Activated T-cell treated with anti-CD3 and anti-CD28 coated beads, Interleukin-2, amount 50 U/mL, for 72 hours (primary cell): ENCODE measurements at regions not wholly inside any gene's neighbourhood (a gene's known extent, or its start where the extent isn't known, plus 50 kb on each side); places are given as distances from the start of the nearest gene placed in this dataset.

Experiments used
- ATAC-seq, 2 donors: fragments of 150-1000 bp; cut with Tn5 transposase; replicated peaks in 1 of 2; 2 replicates each; pipeline ENCODE4 v1.10.0; 2021; ENCODE audit warnings: moderate library complexity in 2 of 2, mild to moderate bottlenecking in 1 of 2
- DNase-seq, 2 donors: peaks; one replicate each; pipeline ENCODE4 v3.0.0; 2021 to 2022; ENCODE audit warnings: mixed read lengths in 1 of 2
- H3K27ac Mint-ChIP-seq: one replicate; pipeline ENCODE4 v1.8.0; 2022; ENCODE audit warnings: mild to moderate bottlenecking, moderate library complexity, mixed read lengths
- H3K27me3 Mint-ChIP-seq: one replicate; pipeline ENCODE4 v1.8.0; 2022; ENCODE audit warnings: low read depth, mixed read lengths
- H3K36me3 Mint-ChIP-seq, 2 donors: one replicate each; pipeline ENCODE4 v1.8.0; 2022; ENCODE audit warnings: mixed read lengths in 2 of 2, mild to moderate bottlenecking in 1 of 2; ENCODE audit not compliant: insufficient read depth in 2 of 2
- H3K4me1 Mint-ChIP-seq: one replicate; pipeline ENCODE4 v1.8.0; 2022; ENCODE audit warnings: low read depth, mixed read lengths
- H3K4me3 Mint-ChIP-seq, 2 donors: one replicate each; pipeline ENCODE4 v1.8.0; 2022; ENCODE audit warnings: mild to moderate bottlenecking in 2 of 2, mixed read lengths in 2 of 2, moderate library complexity in 2 of 2
- H3K9me3 Mint-ChIP-seq, 2 donors: one replicate each; pipeline ENCODE4 v1.8.0; 2022; ENCODE audit warnings: mixed read lengths in 2 of 2

- H3K4me3 Mint-ChIP-seq: no peak overlapping the region
- no peak overlapping the region for H3K27ac Mint-ChIP-seq
- ATAC-seq (peak; percentile 78 to 81), DNase-seq (peak; percentile 25 to 41)
- H3K4me1 Mint-ChIP-seq: peaks cover 34% of the 10 kb centered on the region
- H3K27me3 Mint-ChIP-seq: peaks cover 6% of the 10 kb centered on the region
- H3K9me3 Mint-ChIP-seq: peaks cover 0 to 3% of the 10 kb centered on the region in 2 donors
- no peaks in the 10 kb centered on the region for H3K36me3 Mint-ChIP-seq
Measured at GRCh38 chr1:186620566-186621350, 59.5 kb downstream of the PTGS2 start.

GRCh38 chr1:186618401-186619170 lies 61.6 kb downstream of the PTGS2 start:
- Mint-ChIP-seq H3K4me1 (peaks cover 53% of the 10 kb centered on the region), H3K9me3 (peaks cover 0 to 3% of the 10 kb centered on the region in 2 donors), H3K36me3 (no peaks in the 10 kb centered on the region), H3K27ac (no peak overlapping the region), H3K4me3 (peak overlapping the region; percentile 51 to 84), H3K27me3 (peaks cover 18% of the 10 kb centered on the region)
- peak; percentile 83 to 88 for ATAC-seq
- DNase-seq: peak; percentile 51 to 54

GRCh38 chr1:186617926-186618325 lies 62.3 kb downstream of the PTGS2 start:
- H3K9me3 Mint-ChIP-seq: peaks cover 0 to 3% of the 10 kb centered on the region in 2 donors
- H3K27ac Mint-ChIP-seq: no peak overlapping the region
- H3K4me3 Mint-ChIP-seq: peak overlapping the region; percentile 26 to 51
- no peak for DNase-seq
- H3K4me1 Mint-ChIP-seq: peaks cover 53% of the 10 kb centered on the region
- no peaks in the 10 kb centered on the region for H3K36me3 Mint-ChIP-seq
- peaks cover 15% of the 10 kb centered on the region for H3K27me3 Mint-ChIP-seq
- no peak for ATAC-seq

GRCh38 chr1:186616511-186616910 lies 63.7 kb downstream of the PTGS2 start:
- DNase-seq (no peak), ATAC-seq (no peak)
- Mint-ChIP-seq H3K27me3 (peaks cover 19% of the 10 kb centered on the region), H3K9me3 (peaks cover 0 to 3% of the 10 kb centered on the region in 2 donors), H3K4me1 (peaks cover 52% of the 10 kb centered on the region), H3K4me3 (no peak overlapping the region), H3K36me3 (no peaks in the 10 kb centered on the region), H3K27ac (no peak overlapping the region)

GRCh38 chr1:186615332-186615731 lies 64.9 kb downstream of the PTGS2 start:
- Mint-ChIP-seq H3K27ac (no peak overlapping the region), H3K27me3 (peaks cover 19% of the 10 kb centered on the region), H3K9me3 (peaks cover 0 to 3% of the 10 kb centered on the region in 2 donors), H3K4me3 (peak overlapping the region in 1 of 2 donors; percentile 13), H3K36me3 (no peaks in the 10 kb centered on the region), H3K4me1 (peaks cover 40% of the 10 kb centered on the region)
- DNase-seq: no peak
- ATAC-seq: no peak

- no peak for ATAC-seq
- no peaks in the 10 kb centered on the region for H3K36me3 Mint-ChIP-seq
- no peak overlapping the region for H3K27ac Mint-ChIP-seq
- peaks cover 44% of the 10 kb centered on the region for H3K27me3 Mint-ChIP-seq
- no peaks in the 10 kb centered on the region for H3K9me3 Mint-ChIP-seq
- H3K4me3 Mint-ChIP-seq: no peak overlapping the region
- no peak for DNase-seq
- peaks cover 25% of the 10 kb centered on the region for H3K4me1 Mint-ChIP-seq
Measured at GRCh38 chr1:186611156-186611555, 69.1 kb downstream of the PTGS2 start.

GRCh38 chr1:186609183-186609582 lies 71.0 kb downstream of the PTGS2 start:
- Mint-ChIP-seq H3K4me3 (no peak overlapping the region), H3K4me1 (peaks cover 14% of the 10 kb centered on the region), H3K9me3 (no peaks in the 10 kb centered on the region), H3K36me3 (peaks cover 0 to 2% of the 10 kb centered on the region in 2 donors), H3K27me3 (peaks cover 55% of the 10 kb centered on the region), H3K27ac (no peak overlapping the region)
- DNase-seq: no peak
- ATAC-seq: no peak

GRCh38 chr1:186605762-186606350 lies 74.4 kb downstream of the PTGS2 start:
- ATAC-seq: peak; percentile 61 to 65
- no peaks in the 10 kb centered on the region for H3K9me3 Mint-ChIP-seq
- peak; percentile 18 to 36 for DNase-seq
- peaks cover 8% of the 10 kb centered on the region for H3K4me1 Mint-ChIP-seq
- peaks cover 64% of the 10 kb centered on the region for H3K27me3 Mint-ChIP-seq
- H3K27ac Mint-ChIP-seq: no peak overlapping the region
- peaks cover 0 to 2% of the 10 kb centered on the region in 2 donors for H3K36me3 Mint-ChIP-seq
- no peak overlapping the region for H3K4me3 Mint-ChIP-seq

GRCh38 chr1:186595969-186596368 lies 84.3 kb downstream of the PTGS2 start:
- DNase-seq (no peak), ATAC-seq (no peak)
- Mint-ChIP-seq H3K4me1 (peaks cover 7% of the 10 kb centered on the region), H3K27ac (no peak overlapping the region), H3K27me3 (peaks cover 84% of the 10 kb centered on the region), H3K9me3 (peaks cover 5 to 7% of the 10 kb centered on the region in 2 donors), H3K36me3 (peaks cover 3 to 13% of the 10 kb centered on the region in 2 donors), H3K4me3 (no peak overlapping the region)

- ATAC-seq: peak; percentile 79 to 83
- peaks cover 0 to 7% of the 10 kb centered on the region in 2 donors for H3K9me3 Mint-ChIP-seq
Measured at GRCh38 chr1:186578325-186579016, 101.8 kb downstream of the PTGS2 start.

GRCh38 chr1:186577633-186578032 lies 102.6 kb downstream of the PTGS2 start:
- Mint-ChIP-seq H3K36me3 (peaks cover 1 to 2% of the 10 kb centered on the region in 2 donors), H3K9me3 (peaks cover 0 to 3% of the 10 kb centered on the region in 2 donors), H3K4me3 (no peak overlapping the region), H3K4me1 (peaks cover 21% of the 10 kb centered on the region), H3K27me3 (peaks cover 8% of the 10 kb centered on the region), H3K27ac (no peak overlapping the region)
- ATAC-seq (no peak), DNase-seq (no peak)

More at GRCh38 chr1:186578325-186579016, 101.8 kb downstream of the PTGS2 start:
- peaks cover 5 to 7% of the 10 kb centered on the region in 2 donors for H3K36me3 Mint-ChIP-seq
- peaks cover 17% of the 10 kb centered on the region for H3K4me1 Mint-ChIP-seq
- H3K27ac Mint-ChIP-seq: no peak overlapping the region
- peaks cover 13% of the 10 kb centered on the region for H3K27me3 Mint-ChIP-seq
- H3K4me3 Mint-ChIP-seq: no peak overlapping the region
- DNase-seq: no peak

- Mint-ChIP-seq H3K27ac (no peak overlapping the region), H3K27me3 (peaks cover 6% of the 10 kb centered on the region), H3K9me3 (no peaks in the 10 kb centered on the region), H3K4me1 (peaks cover 26% of the 10 kb centered on the region), H3K4me3 (no peak overlapping the region), H3K36me3 (peaks cover 0 to 2% of the 10 kb centered on the region in 2 donors)
- ATAC-seq (no peak), DNase-seq (no peak)
Measured at GRCh38 chr1:186577216-186577615, 103.0 kb downstream of the PTGS2 start.
